GM12891 (cell line): ENCODE measurements at regions not wholly inside any gene's neighbourhood (a gene's known extent, or its start where the extent isn't known, plus 50 kb on each side); places are given as distances from the start of the nearest gene placed in this dataset.

Experiments used
- POLR2A ChIP-seq: IDR thresholded peaks from 2 replicates; pipeline ENCODE4 v1.6.1; 2011; ENCODE audit warnings: low read depth, low read length, control low read depth
- POLR2AphosphoS5 ChIP-seq: IDR thresholded peaks from 2 replicates; pipeline ENCODE4 v1.6.1; 2011; ENCODE audit warnings: low read depth, low read length, control low read depth

GRCh38 chr12:75660107-75660530, 148.7 kb upstream of the KRR1 start:
- no peak for TF ChIP-seq POLR2AphosphoS5
- TF ChIP-seq POLR2A = no peak
